Heart left ventricle (tissue), 16 donors: ENCODE measurements at regions not wholly inside any gene's neighbourhood (a gene's known extent, or its start where the extent isn't known, plus 50 kb on each side); places are given as distances from the start of the nearest gene placed in this dataset.
"Not testable (repeated sequence)": the region's sequence is repeated elsewhere in the genome, so short reads cannot be mapped to it uniquely, and the experiment has no call there.

ENCODE experiments used
- ATAC-seq, 4 donors: fragments of 200-7000 bp; cut with Tn5 transposase; one replicate each; pipeline ENCODE4 v1.9.1; 2020 to 2022; ENCODE audit warnings: moderate library complexity in 4 of 4, mild to moderate bottlenecking in 3 of 4, moderate number of reproducible peaks in 1 of 4
- DNase-seq, 5 donors: peaks; one replicate each; pipeline ENCODE4 v3.0.0-alpha.2; 2020
- H3K27ac ChIP-seq, 12 donors: fragments of 200-600 bp; sonication (generic) in 4 of 12; one replicate each; pipeline versions ENCODE4 v1.5.0 to v1.8.0; 2016 to 2022; ENCODE audit warnings: mild to moderate bottlenecking in 2 of 12
- H3K27me3 ChIP-seq, 9 donors: fragments of 200-600 bp; sonication (generic) in 2 of 9; one replicate each; pipeline versions ENCODE4 v1.5.1 to v1.8.0; 2016 to 2022; ENCODE audit warnings: mild to moderate bottlenecking in 3 of 9
- H3K36me3 ChIP-seq, 9 donors: fragments of 200-600 bp; sonication (generic) in 2 of 9; one replicate each; pipeline versions ENCODE4 v1.5.0 to v1.8.0; 2018 to 2022; ENCODE audit warnings: mild to moderate bottlenecking in 2 of 9
- H3K4me1 ChIP-seq, 12 donors: fragments of 200-600 bp; sonication (generic) in 4 of 12; one replicate each; pipeline versions ENCODE4 v1.5.0 to v1.8.0; 2016 to 2022; ENCODE audit warnings: mild to moderate bottlenecking in 3 of 12
- H3K4me3 ChIP-seq, 12 donors: fragments of 200-600 bp; sonication (generic) in 4 of 12; one replicate each; pipeline versions ENCODE4 v1.5.0 to v1.8.0; 2017 to 2022; ENCODE audit warnings: mild to moderate bottlenecking in 9 of 12, moderate library complexity in 4 of 12
- H3K9me3 ChIP-seq, 12 donors: fragments of 200-600 bp; sonication (generic) in 4 of 12; one replicate each; pipeline versions ENCODE4 v1.5.0 to v1.8.0; 2016 to 2022; ENCODE audit warnings: mild to moderate bottlenecking in 1 of 12
- POLR2A ChIP-seq, 2 donors: fragments of 450-650 bp; IDR thresholded peaks; one replicate each; pipeline ENCODE4 v1.6.1; 2017; ENCODE audit warnings: antibody characterized with exemption in 2 of 2, mild to moderate bottlenecking in 2 of 2, moderate library complexity in 2 of 2
- WGBS, 4 donors: extraction: QIAGEN DNeasy Blood & Tissue Kit in 2 of 4; methylation state at CpG; one replicate each; pipeline versions ENCODE4 v1.1.5 to v1.1.7; 2013 to 2018; 5-methylcytosine and 5-hydroxymethylcytosine counted together
- intact Hi-C, 10 donors: fragments of 100-400 bp; cut with DNase I; formaldehyde crosslinking; loops; one replicate each; pipeline versions ENCODE4 v1.11.1 to v1.14.2; 2022
- TF ChIP-seq, protein P1 (sequence below), 12 donors: fragments of 200-600 bp; sonication (generic) in 4 of 12; IDR thresholded peaks; one replicate each; pipeline versions ENCODE4 v1.5.0 to v1.8.0; 2018 to 2022; ENCODE audit warnings: antibody characterized with exemption in 12 of 12, mild to moderate bottlenecking in 5 of 12
- donor health status: ischemic (EF 13 %, LVEDD 7.1; RV severe dilation, severe dysfunction).
- donor health status: healthy with polysubstance abuse.
- donor health status: DM: no; HTN: yes; CAD: no.
- donor health status: DM: no; HTN: no; CAD: no.
- donor health status: ischemic (EF 25% LVEDD 6.9; RV normal size, moderate dysfunction).
- donor health status: ischemic (EF 25% LVEDD 5.7; RV mildly dilated, moderate dysfunction).
- donor health status: healthy.
- donor health status: DM: yes; HTN: yes; CAD: no.
- donor health status: ischemic (EF 35%, LVEDD 5.7; RV mildly dilated, moderate dysfunction).
- donor health status: nonischemic (EF 11% LVEDD 7.7; RV severe dilation, severe dysfunction).
- donor health status: DM: yes; HTN: yes; CAD: no.
- donor health status: PGD.
- donor health status: ischemic (EF 29% LVEDD 5.4; RV normal size, mild dysfunction).
- donor health status: nonischemic (EF 23%, LVEDD 6.1; RV moderate dilation, normal function).

DNA sequence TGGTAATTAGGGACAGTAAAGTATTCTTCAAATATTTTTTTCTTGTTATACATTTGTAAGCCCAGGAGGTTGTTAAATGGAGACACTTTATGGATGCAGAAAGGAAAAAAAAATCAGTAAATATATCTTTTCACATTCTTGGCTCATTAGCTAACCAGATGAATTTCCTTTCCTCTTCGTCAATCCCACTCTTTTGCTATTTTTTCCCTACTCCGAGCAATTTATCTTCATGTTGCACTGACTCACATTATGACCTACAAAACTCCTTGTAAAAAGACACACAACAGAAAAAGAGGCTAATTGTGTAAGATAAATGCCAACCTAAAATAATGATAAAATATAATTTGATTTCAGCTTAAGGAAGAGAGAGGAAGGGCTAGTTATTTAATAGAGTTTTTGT lies 472.9 kb upstream of the ZNF337 start:
- no peaks in the 10 kb centered on the region for H3K4me1 ChIP-seq
- no peaks in the 10 kb centered on the region for H3K36me3 ChIP-seq
- no peaks in the 10 kb centered on the region for H3K27me3 ChIP-seq
- DNase-seq (no peak), ATAC-seq (no peak)
- intact Hi-C loops: no loop called here
- no peak overlapping the region for H3K27ac ChIP-seq
- no peak overlapping the region for H3K4me3 ChIP-seq
- WGBS, 4 donors: 35 to 65% (median 44%) methylated on average over 2 of the region's 2 CpGs
- H3K9me3 ChIP-seq: no peaks in the 10 kb centered on the region
- no peak for TF ChIP-seq POLR2A (IDR thresholded peaks at IDR 0.05)
- TF ChIP-seq, protein P1, sequence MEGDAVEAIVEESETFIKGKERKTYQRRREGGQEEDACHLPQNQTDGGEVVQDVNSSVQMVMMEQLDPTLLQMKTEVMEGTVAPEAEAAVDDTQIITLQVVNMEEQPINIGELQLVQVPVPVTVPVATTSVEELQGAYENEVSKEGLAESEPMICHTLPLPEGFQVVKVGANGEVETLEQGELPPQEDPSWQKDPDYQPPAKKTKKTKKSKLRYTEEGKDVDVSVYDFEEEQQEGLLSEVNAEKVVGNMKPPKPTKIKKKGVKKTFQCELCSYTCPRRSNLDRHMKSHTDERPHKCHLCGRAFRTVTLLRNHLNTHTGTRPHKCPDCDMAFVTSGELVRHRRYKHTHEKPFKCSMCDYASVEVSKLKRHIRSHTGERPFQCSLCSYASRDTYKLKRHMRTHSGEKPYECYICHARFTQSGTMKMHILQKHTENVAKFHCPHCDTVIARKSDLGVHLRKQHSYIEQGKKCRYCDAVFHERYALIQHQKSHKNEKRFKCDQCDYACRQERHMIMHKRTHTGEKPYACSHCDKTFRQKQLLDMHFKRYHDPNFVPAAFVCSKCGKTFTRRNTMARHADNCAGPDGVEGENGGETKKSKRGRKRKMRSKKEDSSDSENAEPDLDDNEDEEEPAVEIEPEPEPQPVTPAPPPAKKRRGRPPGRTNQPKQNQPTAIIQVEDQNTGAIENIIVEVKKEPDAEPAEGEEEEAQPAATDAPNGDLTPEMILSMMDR (IDR thresholded peaks at IDR 0.05): no peak

DNA sequence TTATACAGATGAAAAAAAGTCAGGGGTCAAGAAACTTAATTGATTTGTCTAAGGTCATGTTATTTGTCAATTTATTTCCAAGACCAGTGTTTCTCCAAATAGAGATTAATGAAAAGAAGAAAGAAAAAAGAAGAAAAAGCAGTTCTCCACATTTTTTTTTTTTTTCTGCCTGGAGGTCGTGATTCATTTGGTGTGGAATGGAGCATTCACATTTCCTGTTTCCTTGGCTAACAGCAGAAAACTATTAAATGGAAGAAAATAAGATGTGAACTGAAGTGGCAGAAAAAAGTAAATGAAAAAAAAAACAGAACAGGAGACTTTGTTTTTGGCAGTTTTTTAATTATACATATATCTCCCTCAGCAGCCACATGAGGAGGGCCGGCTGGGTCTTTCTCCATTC lies 470.8 kb upstream of the ZNF337 start:
- H3K9me3 ChIP-seq: no peaks in the 10 kb centered on the region
- H3K36me3 ChIP-seq: no peaks in the 10 kb centered on the region
- H3K4me3 ChIP-seq: no peak overlapping the region
- TF ChIP-seq, protein P1 (IDR thresholded peaks at IDR 0.05): no peak
- TF ChIP-seq POLR2A (IDR thresholded peaks at IDR 0.05): no peak
- WGBS, 4 donors: 51 to 57% (median 55%) methylated on average over 2 of the region's 2 CpGs
- no peaks in the 10 kb centered on the region for H3K4me1 ChIP-seq
- no peak overlapping the region for H3K27ac ChIP-seq
- no peaks in the 10 kb centered on the region for H3K27me3 ChIP-seq
- DNase-seq (no peak), ATAC-seq (no peak)
- intact Hi-C loops: no loop called here

DNA sequence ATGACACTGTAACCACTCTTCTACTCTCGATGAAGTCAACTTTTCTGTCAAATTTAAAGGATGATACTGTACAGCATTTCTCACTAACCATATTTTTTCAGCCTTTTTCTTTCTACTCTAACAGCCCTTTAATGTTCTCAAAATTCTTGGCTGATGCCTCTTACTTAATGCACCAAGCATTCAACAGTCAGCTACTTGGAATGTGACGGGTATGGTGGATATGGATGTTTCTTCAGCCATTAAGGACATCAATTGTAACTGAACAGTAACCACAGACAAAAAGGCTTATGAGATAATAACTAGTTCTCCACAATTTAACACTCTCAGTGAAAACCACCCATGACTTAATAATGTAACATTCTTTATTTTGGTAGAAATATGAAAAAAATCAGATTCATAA lies 467.2 kb upstream of the ZNF337 start:
- H3K4me1 ChIP-seq: no peaks in the 10 kb centered on the region
- intact Hi-C loops: no loop called here
- 56 to 70% (median 57%) methylated on average over 2 of the region's 2 CpGs for WGBS, 4 donors
- ATAC-seq (no peak), DNase-seq (no peak)
- no peaks in the 10 kb centered on the region for H3K27me3 ChIP-seq
- no peak overlapping the region for H3K4me3 ChIP-seq
- no peak overlapping the region for H3K27ac ChIP-seq
- no peaks in the 10 kb centered on the region for H3K36me3 ChIP-seq
- TF ChIP-seq, protein P1 (IDR thresholded peaks at IDR 0.05): no peak
- no peak for TF ChIP-seq POLR2A (IDR thresholded peaks at IDR 0.05)
- H3K9me3 ChIP-seq: no peaks in the 10 kb centered on the region

DNA sequence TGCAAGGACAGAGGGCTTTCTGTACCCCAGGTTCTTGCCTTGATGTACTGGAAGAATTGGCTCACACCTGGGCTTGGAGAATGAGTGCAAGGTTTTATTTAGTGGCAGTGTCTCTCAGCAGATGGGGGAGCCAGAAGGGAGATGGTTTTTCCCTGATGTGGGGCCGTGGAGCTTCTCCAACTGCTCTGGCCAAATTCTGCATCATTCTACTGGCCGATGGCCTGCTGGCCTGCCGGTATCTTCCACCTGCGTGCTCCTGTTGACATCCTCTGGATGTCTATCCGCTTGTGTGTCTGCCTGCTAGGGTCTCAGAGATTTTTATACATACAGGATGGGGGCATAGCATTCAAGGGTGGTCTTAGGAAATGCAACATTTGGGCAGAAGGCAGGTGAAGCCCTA lies 466.5 kb upstream of the ZNF337 start:
- H3K36me3 ChIP-seq, ATAC-seq, H3K9me3 ChIP-seq, H3K27me3 ChIP-seq, H3K4me1 ChIP-seq, DNase-seq, H3K4me3 ChIP-seq, intact Hi-C loops, H3K27ac ChIP-seq: not testable (repeated sequence)
- 66 to 73% (median 73%) methylated on average over 5 of the region's 5 CpGs for WGBS, 4 donors

DNA sequence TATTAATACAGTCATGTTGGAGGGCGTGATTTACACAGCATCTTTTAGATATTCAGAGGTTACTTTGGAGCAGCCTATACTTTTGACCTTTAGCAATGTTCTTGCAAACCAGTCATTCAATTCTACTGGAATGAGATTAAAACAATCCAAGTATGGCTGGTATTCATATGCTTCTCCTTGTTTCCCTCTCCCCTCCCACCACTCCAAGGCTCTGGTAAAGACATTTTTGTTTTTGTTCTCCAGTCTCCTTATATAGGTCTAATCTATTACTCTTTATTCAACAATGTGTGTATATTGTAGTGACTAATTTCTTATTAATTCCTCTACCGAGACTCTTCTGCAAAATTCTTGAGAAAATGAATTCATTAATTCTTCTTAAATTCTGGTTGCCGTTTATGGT lies 465.1 kb upstream of the ZNF337 start:
- H3K4me1 ChIP-seq, H3K9me3 ChIP-seq, ATAC-seq, H3K27me3 ChIP-seq, DNase-seq, H3K4me3 ChIP-seq, H3K36me3 ChIP-seq, H3K27ac ChIP-seq, intact Hi-C loops: not testable (repeated sequence)
- 80 to 86% (median 83%) methylated on average over 3 of the region's 3 CpGs for WGBS, 4 donors

DNA sequence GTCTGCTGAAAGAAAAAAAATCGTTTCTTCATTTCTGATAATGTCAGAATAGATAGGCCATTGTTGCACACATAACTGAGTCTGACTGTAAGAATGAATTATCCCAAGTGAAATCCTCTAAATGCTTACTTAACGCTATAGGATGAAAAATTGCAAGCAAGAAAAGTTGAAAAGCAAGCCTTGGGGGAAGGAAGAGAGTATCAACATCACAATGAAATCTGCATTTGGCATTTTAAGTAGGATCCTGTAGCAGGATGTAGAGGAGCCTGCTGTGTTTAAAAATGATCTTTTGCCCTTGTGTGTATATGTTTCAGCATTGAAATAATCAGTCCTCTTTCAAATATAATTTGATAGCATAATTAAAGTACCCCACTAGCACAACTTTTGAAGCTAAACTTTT lies 464.3 kb upstream of the ZNF337 start:
- not testable (repeated sequence) for DNase-seq
- 10 to 15% (median 12%) methylated on average over 2 of the region's 2 CpGs for WGBS, 4 donors

More for the DNA sequence above, 464.3 kb upstream of the ZNF337 start:
- intact Hi-C loops, H3K36me3 ChIP-seq, ATAC-seq, H3K4me3 ChIP-seq, H3K27ac ChIP-seq, H3K4me1 ChIP-seq, H3K9me3 ChIP-seq, H3K27me3 ChIP-seq: not testable (repeated sequence)
